Prostate gland (tissue), 2 donors: ENCODE measurements at regions not wholly inside any gene's neighbourhood (a gene's known extent, or its start where the extent isn't known, plus 50 kb on each side); places are given as distances from the start of the nearest gene placed in this dataset.

ENCODE experiments used
- POLR2A ChIP-seq: fragments of 450-650 bp; IDR thresholded peaks from one replicate; pipeline ENCODE4 v1.6.1; 2016; ENCODE audit warnings: antibody characterized with exemption, mild to moderate bottlenecking
- TF ChIP-seq, protein P1 (sequence below), 4 experiments: fragments of 200-600 bp in 2 of 4; fragments of 450-650 bp in 2 of 4; sonication (generic) in 2 of 4; IDR thresholded peaks; 1 replicate in 3 of 4; 2 replicates in 1 of 4; pipeline ENCODE4 v1.5.1; 2016 to 2019; ENCODE audit warnings: antibody characterized with exemption in 4 of 4, mild to moderate bottlenecking in 2 of 4, moderate library complexity in 2 of 4

DNA sequence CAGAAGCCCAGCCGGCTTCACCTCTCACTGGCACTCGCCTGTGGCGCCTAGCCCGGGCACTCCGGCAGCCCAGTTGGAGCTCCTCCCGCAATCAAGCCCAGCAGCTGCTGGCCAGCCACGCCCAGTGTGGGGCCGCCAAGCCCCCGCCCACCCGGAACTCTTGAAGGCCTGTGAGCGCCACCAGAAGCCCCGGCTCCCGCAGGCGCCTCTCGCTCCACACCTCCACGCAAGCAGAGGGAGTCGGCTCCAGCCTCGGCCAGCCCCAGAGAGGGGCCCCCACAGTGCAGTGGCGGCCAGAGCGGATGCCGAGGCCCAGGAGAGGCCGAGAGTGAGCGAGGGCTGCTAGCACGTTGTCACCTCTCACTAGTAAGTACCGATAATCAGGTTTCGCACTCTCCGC is 240.7 kb downstream of the TFEC start:
- TF ChIP-seq, protein P1, sequence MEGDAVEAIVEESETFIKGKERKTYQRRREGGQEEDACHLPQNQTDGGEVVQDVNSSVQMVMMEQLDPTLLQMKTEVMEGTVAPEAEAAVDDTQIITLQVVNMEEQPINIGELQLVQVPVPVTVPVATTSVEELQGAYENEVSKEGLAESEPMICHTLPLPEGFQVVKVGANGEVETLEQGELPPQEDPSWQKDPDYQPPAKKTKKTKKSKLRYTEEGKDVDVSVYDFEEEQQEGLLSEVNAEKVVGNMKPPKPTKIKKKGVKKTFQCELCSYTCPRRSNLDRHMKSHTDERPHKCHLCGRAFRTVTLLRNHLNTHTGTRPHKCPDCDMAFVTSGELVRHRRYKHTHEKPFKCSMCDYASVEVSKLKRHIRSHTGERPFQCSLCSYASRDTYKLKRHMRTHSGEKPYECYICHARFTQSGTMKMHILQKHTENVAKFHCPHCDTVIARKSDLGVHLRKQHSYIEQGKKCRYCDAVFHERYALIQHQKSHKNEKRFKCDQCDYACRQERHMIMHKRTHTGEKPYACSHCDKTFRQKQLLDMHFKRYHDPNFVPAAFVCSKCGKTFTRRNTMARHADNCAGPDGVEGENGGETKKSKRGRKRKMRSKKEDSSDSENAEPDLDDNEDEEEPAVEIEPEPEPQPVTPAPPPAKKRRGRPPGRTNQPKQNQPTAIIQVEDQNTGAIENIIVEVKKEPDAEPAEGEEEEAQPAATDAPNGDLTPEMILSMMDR (IDR thresholded peaks at IDR 0.05), result no peak
- TF ChIP-seq POLR2A, result no peak
